ENCODE measurements at regions not wholly inside any gene's neighbourhood (a gene's known extent, or its start where the extent isn't known, plus 50 kb on each side); places are given as distances from the start of the nearest gene placed in this dataset.
A peak's percentile ranks its signal among the peaks of the same experiment; 100 is the strongest.

DNA sequence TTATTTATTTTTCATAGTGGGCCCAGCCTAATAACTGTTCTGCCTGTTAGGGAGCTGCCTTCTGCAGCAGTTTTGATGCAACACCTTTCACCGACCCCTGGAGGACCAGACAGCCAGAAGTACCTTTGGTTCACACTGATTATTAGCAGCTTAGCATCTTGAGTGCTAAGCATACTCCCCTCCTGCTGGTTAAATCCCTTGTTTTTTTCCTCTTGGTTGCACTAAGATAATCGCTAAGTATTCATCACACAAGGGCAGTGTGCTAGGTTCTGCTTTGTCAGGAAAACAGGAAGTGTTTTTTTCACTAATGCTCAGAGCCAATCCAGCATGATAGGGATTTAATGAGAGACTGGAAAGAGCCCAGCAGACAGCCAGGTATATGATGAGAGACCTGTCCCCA, 437.0 kb downstream of the FUT8 start:
- DNase-seq = no peak
- Mint-ChIP-seq H3K4me1 (ENCODE audit: low read depth) (no peaks in the 10 kb centered on the region; the same call in 1 of the 2 replicates), H3K4me3 (no peak overlapping the region), H3K27ac (no peak overlapping the region), H3K9me3 (no peaks in the 10 kb centered on the region), H3K36me3 (ENCODE audit: low read depth) (no peaks in the 10 kb centered on the region), H3K27me3 (ENCODE audit: insufficient read depth) (peaks cover 20% of the 10 kb centered on the region)
- TF ChIP-seq CTCF (IDR thresholded peaks at IDR 0.05) = no peak

DNA sequence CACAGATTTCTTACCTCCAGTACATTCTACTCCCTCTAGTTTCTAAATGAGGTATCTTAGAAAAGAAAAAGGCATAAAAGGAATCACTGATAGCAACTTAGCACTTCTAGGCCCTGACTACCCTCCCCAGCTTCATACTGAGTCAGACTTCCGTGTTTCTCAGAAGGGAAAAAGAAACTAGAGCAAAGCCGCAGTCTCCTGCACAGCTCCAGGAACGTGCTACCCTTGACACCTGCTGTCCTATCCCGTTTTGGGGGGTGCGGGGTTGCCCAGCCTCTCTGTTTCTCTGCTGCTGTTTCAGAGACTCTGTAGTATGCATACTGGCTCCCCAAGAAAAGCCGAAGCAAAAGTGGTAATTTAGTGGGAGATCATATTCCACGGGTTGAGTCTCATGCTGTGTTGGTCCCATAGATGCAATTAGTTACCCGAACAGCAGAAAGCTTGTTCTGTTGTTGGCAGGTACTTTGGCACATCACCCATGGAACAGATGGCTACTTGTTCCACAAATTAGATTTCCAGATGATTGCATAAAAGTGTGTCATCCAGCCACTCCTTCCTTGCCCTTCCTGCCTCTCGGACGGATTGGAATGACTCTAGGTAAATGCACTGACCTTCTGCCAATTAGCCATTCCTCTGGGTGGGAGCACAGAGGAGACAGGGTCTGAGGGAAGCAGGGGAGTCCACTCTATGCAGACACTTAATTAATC, 438.1 kb downstream of the FUT8 start:
- Mint-ChIP-seq H3K4me1 (ENCODE audit: low read depth) (no peaks in the 10 kb centered on the region; the same call in 1 of the 2 replicates), H3K4me3 (peak overlapping the region; percentile 61; the same call in 1 of the 2 replicates)
- no peak for DNase-seq

DNA sequence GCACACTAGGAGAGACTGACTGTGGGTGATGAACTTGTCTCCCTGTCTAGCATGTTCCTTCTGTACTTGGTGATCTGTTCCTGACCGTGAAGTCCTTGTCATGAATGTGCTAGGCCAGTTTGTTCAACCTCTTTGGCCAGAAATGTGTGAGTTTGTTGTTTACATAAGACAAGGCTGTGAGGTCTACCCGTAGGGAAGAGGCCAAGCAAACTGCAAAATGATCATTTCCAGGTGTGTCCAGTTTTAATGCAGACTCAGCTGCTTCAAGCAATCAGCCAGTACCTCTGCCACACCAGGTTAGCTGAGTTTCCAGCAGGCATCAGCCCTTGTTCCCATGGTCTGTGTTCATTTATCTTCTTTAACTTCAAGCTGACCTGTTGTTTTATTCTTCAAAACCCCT, 440.2 kb downstream of the FUT8 start:
- Mint-ChIP-seq H3K4me1 (ENCODE audit: low read depth) (no peaks in the 10 kb centered on the region; the same call in 1 of the 2 replicates), H3K27ac (no peak overlapping the region), H3K9me3 (no peaks in the 10 kb centered on the region), H3K27me3 (ENCODE audit: insufficient read depth) (peaks cover 21% of the 10 kb centered on the region), H3K4me3 (no peak overlapping the region), H3K36me3 (ENCODE audit: low read depth) (no peaks in the 10 kb centered on the region)
- no peak for TF ChIP-seq CTCF (IDR thresholded peaks at IDR 0.05)
- DNase-seq = no peak

More for the DNA sequence above, 438.1 kb downstream of the FUT8 start:
- H3K27ac Mint-ChIP-seq = no peak overlapping the region
- H3K27me3 Mint-ChIP-seq (ENCODE audit: insufficient read depth) = peaks cover 20% of the 10 kb centered on the region
- H3K36me3 Mint-ChIP-seq (ENCODE audit: low read depth) = no peaks in the 10 kb centered on the region
- no peaks in the 10 kb centered on the region for H3K9me3 Mint-ChIP-seq
- TF ChIP-seq CTCF (IDR thresholded peaks at IDR 0.05) = no peak

DNA sequence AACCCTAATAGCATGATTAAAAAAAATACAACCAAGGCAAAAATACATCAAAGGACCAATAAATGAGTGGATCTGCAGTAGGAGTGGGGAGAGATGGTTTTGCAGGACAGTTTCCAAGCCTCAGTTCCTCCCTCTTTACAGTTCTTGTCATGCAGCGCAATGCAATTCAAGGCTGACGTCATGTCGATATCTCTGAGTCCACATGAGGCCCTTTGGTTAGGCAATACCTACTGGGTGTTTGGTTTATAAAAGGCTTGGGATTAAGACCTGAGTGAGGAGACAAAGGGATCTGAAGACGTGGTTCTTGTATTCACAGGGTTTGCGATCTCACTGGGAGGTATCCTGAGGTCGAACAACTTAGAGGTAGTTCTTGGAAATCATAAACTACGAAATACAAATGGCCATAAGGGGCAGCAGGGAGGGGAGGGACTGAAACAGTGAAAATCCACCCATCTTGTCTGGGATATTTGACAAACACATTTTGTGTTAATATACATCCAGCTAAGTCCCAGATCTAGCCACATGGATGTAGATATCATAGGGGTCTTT, 441.0 kb downstream of the FUT8 start:
- no peaks in the 10 kb centered on the region; the same call in 1 of the 2 replicates for H3K4me1 Mint-ChIP-seq (ENCODE audit: low read depth)
- no peak overlapping the region for H3K4me3 Mint-ChIP-seq
- H3K9me3 Mint-ChIP-seq = no peaks in the 10 kb centered on the region
- DNase-seq = no peak
- TF ChIP-seq CTCF (IDR thresholded peaks at IDR 0.05) = no peak
- no peaks in the 10 kb centered on the region for H3K36me3 Mint-ChIP-seq (ENCODE audit: low read depth)
- peaks cover 21% of the 10 kb centered on the region for H3K27me3 Mint-ChIP-seq (ENCODE audit: insufficient read depth)
- no peak overlapping the region for H3K27ac Mint-ChIP-seq

GRCh38 chr14:65854215-65854614, 441.7 kb downstream of the FUT8 start:
- Mint-ChIP-seq H3K36me3 (ENCODE audit: low read depth) (no peaks in the 10 kb centered on the region), H3K27me3 (ENCODE audit: insufficient read depth) (peaks cover 19% of the 10 kb centered on the region), H3K9me3 (no peaks in the 10 kb centered on the region), H3K4me3 (no peak overlapping the region), H3K4me1 (ENCODE audit: low read depth) (no peaks in the 10 kb centered on the region; the same call in 1 of the 2 replicates), H3K27ac (no peak overlapping the region)
- DNase-seq = no peak
- TF ChIP-seq CTCF (IDR thresholded peaks at IDR 0.05) = no peak
